ENCODE measurements at regions not wholly inside any gene's neighbourhood (a gene's known extent, or its start where the extent isn't known, plus 50 kb on each side); places are given as distances from the start of the nearest gene placed in this dataset.

- no peak for TF ChIP-seq CTCF (IDR thresholded peaks at IDR 0.05)
- ATAC-seq (ENCODE audit: insufficient number of reproducible peaks, low FRiP score, low read depth) (no peak), DNase-seq (ENCODE audit: low spot score) (no peak)
- Histone ChIP-seq H3K9me3 (no peaks in the 10 kb centered on the region), H3K4me1 (ENCODE audit: control insufficient read depth in 1 of 2, low read depth in 2 of 2) (no peaks in the 10 kb centered on the region), H3K27ac (no peak overlapping the region), H3K4me3 (no peak overlapping the region), H3K36me3 (no peaks in the 10 kb centered on the region), H3K27me3 (replicated peaks; ENCODE audit: insufficient read depth) (no peaks in the 10 kb centered on the region)
Measured at GRCh38 chr4:24226023-24226422, 336.2 kb upstream of the PPARGC1A start.

- no peak for TF ChIP-seq CTCF (IDR thresholded peaks at IDR 0.05)
- Histone ChIP-seq H3K36me3 (no peaks in the 10 kb centered on the region), H3K27me3 (replicated peaks; ENCODE audit: insufficient read depth) (no peaks in the 10 kb centered on the region), H3K4me3 (no peak overlapping the region), H3K9me3 (no peaks in the 10 kb centered on the region), H3K27ac (no peak overlapping the region), H3K4me1 (ENCODE audit: control insufficient read depth in 1 of 2, low read depth in 2 of 2) (no peaks in the 10 kb centered on the region)
- no peak for ATAC-seq (ENCODE audit: insufficient number of reproducible peaks, low FRiP score, low read depth)
- DNase-seq (ENCODE audit: low spot score), result no peak
Measured at GRCh38 chr4:24224446-24224845, 334.6 kb upstream of the PPARGC1A start.

GRCh38 chr4:24219209-24219608 is 329.4 kb upstream of the PPARGC1A start:
- TF ChIP-seq CTCF (IDR thresholded peaks at IDR 0.05), result no peak
- DNase-seq (ENCODE audit: low spot score) (no peak), ATAC-seq (ENCODE audit: insufficient number of reproducible peaks, low FRiP score, low read depth) (no peak)
- Histone ChIP-seq H3K4me1 (ENCODE audit: control insufficient read depth in 1 of 2, low read depth in 2 of 2) (no peaks in the 10 kb centered on the region), H3K9me3 (no peaks in the 10 kb centered on the region), H3K36me3 (no peaks in the 10 kb centered on the region), H3K4me3 (no peak overlapping the region), H3K27me3 (replicated peaks; ENCODE audit: insufficient read depth) (no peaks in the 10 kb centered on the region), H3K27ac (no peak overlapping the region)

- no peak for TF ChIP-seq CTCF (IDR thresholded peaks at IDR 0.05)
- H3K36me3 ChIP-seq, result no peaks in the 10 kb centered on the region
- no peak overlapping the region for H3K27ac ChIP-seq
- ATAC-seq (ENCODE audit: insufficient number of reproducible peaks, low FRiP score, low read depth) (no peak), DNase-seq (ENCODE audit: low spot score) (no peak)
- no peaks in the 10 kb centered on the region for H3K9me3 ChIP-seq
- no peaks in the 10 kb centered on the region for H3K4me1 ChIP-seq (ENCODE audit: control insufficient read depth in 1 of 2, low read depth in 2 of 2)
- H3K4me3 ChIP-seq, result no peak overlapping the region
- no peaks in the 10 kb centered on the region for H3K27me3 ChIP-seq (replicated peaks; ENCODE audit: insufficient read depth)
Measured at GRCh38 chr4:24218566-24218965, 328.7 kb upstream of the PPARGC1A start.

- Histone ChIP-seq H3K4me1 (ENCODE audit: control insufficient read depth in 1 of 2, low read depth in 2 of 2) (no peaks in the 10 kb centered on the region), H3K9me3 (no peaks in the 10 kb centered on the region), H3K4me3 (no peak overlapping the region), H3K27me3 (replicated peaks; ENCODE audit: insufficient read depth) (no peaks in the 10 kb centered on the region), H3K36me3 (no peaks in the 10 kb centered on the region), H3K27ac (no peak overlapping the region)
- TF ChIP-seq CTCF (IDR thresholded peaks at IDR 0.05), result no peak
- DNase-seq (ENCODE audit: low spot score), result no peak
- no peak for ATAC-seq (ENCODE audit: insufficient number of reproducible peaks, low FRiP score, low read depth)
Measured at GRCh38 chr4:24214796-24215195, 324.9 kb upstream of the PPARGC1A start.

All from thoracic aorta (tissue), 2 donors.